Natural killer cell (primary cell): ENCODE measurements at regions not wholly inside any gene's neighbourhood (a gene's known extent, or its start where the extent isn't known, plus 50 kb on each side); places are given as distances from the start of the nearest gene placed in this dataset.
"Not testable (repeated sequence)": the region's sequence is repeated elsewhere in the genome, so short reads cannot be mapped to it uniquely, and the experiment has no call there.

Source experiments
- ATAC-seq, 3 donors: fragments of 150-1000 bp in 2 of 3; fragments of 200-7000 bp in 1 of 3; cut with Tn5 transposase; 1 replicate in 1 of 3; 2 replicates in 2 of 3; pipeline ENCODE4 v1.10.0; 2021; ENCODE audit warnings: mild to moderate bottlenecking in 2 of 3, moderate library complexity in 2 of 3
- DNase-seq, 2 donors: peaks; one replicate each; pipeline versions ENCODE4 v3.0.0 to v3.0.0-alpha.2; 2013 to 2021; ENCODE audit warnings: mixed read lengths in 1 of 2
- H3K27ac ChIP-seq: one replicate; pipeline ENCODE4 v1.5.1; 2013; ENCODE audit warnings: mild to moderate bottlenecking, low read length
- H3K27me3 ChIP-seq: one replicate; pipeline ENCODE4 v1.6.1; 2013; ENCODE audit warnings: low read length; ENCODE audit not compliant: control insufficient read depth, insufficient read depth
- H3K36me3 ChIP-seq: one replicate; pipeline ENCODE4 v1.6.1; 2013; ENCODE audit warnings: low read length; ENCODE audit not compliant: control insufficient read depth, insufficient read depth
- H3K4me1 ChIP-seq: one replicate; pipeline ENCODE4 v1.6.1; 2013; ENCODE audit warnings: low read length; ENCODE audit not compliant: control insufficient read depth, insufficient read depth
- H3K4me3 ChIP-seq: one replicate; pipeline ENCODE4 v1.5.1; 2013; ENCODE audit warnings: low read length
- H3K9me3 ChIP-seq: one replicate; pipeline ENCODE4 v1.6.1; 2013; ENCODE audit warnings: low read length; ENCODE audit not compliant: control insufficient read depth, insufficient read depth
- H3K27ac Mint-ChIP-seq, 2 donors: one replicate each; pipeline ENCODE4 v1.8.0; 2022; ENCODE audit warnings: mild to moderate bottlenecking in 2 of 2, mixed read lengths in 2 of 2, moderate library complexity in 1 of 2
- H3K27me3 Mint-ChIP-seq, 2 donors: one replicate each; pipeline ENCODE4 v1.8.0; 2022; ENCODE audit warnings: low read depth in 2 of 2, mixed read lengths in 2 of 2
- H3K36me3 Mint-ChIP-seq: one replicate; pipeline ENCODE4 v1.8.0; 2022; ENCODE audit warnings: mixed read lengths
- H3K4me1 Mint-ChIP-seq, 2 donors: one replicate each; pipeline ENCODE4 v1.8.0; 2022; ENCODE audit warnings: mixed read lengths in 2 of 2
- H3K4me3 Mint-ChIP-seq: one replicate; pipeline ENCODE4 v1.8.0; 2022; ENCODE audit warnings: mild to moderate bottlenecking, moderate library complexity, mixed read lengths
- H3K9me3 Mint-ChIP-seq, 2 donors: one replicate each; pipeline ENCODE4 v1.8.0; 2022; ENCODE audit warnings: mixed read lengths in 2 of 2
- WGBS: methylation state at CpG from one replicate; pipeline ENCODE4 v1.1.7; 2013; ENCODE audit warnings: missing lambda C conversion rate; ENCODE audit not compliant: insufficient coverage; 5-methylcytosine and 5-hydroxymethylcytosine counted together
- intact Hi-C: fragments of 100-400 bp; cut with micrococcal nuclease; formaldehyde crosslinking; loops from one replicate; pipeline ENCODE4 v1.14.2; 2022
- TF ChIP-seq, protein P1 (sequence below): fragments of 200-600 bp; IDR thresholded peaks from one replicate; pipeline ENCODE4 v1.8.0; 2022; ENCODE audit warnings: antibody characterized with exemption

DNA sequence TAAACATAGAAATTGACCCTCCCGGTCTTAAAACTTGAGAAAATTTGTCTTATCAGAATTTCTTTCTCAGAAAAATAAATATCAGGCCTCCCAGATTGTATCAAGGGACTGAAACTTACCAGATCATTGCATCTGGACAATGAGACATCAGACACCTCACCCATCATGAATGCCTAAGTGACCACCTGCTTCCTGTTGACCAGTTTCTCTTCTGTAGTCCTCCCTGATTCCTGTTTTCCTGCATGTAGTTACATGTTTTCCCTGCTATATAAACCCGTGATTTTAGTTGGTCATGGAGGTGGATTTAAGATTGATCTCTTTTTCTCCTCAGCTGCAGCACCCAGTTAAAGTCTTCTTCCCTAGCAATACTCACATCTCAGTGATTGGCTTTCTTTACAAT, 548.1 kb downstream of the PPP4R3C start:
- H3K4me1 Mint-ChIP-seq: no peaks in the 10 kb centered on the region
- no peak for DNase-seq
- peaks cover 0 to 2% of the 10 kb centered on the region in 2 donors for H3K9me3 Mint-ChIP-seq
- H3K4me3 Mint-ChIP-seq: no peak overlapping the region
- no peak overlapping the region for H3K4me3 ChIP-seq
- no peaks in the 10 kb centered on the region for H3K4me1 ChIP-seq
- no peaks in the 10 kb centered on the region for H3K27me3 Mint-ChIP-seq
- WGBS: no CpG with 5 or more reads among the region's 2 CpGs
- TF ChIP-seq, protein P1, sequence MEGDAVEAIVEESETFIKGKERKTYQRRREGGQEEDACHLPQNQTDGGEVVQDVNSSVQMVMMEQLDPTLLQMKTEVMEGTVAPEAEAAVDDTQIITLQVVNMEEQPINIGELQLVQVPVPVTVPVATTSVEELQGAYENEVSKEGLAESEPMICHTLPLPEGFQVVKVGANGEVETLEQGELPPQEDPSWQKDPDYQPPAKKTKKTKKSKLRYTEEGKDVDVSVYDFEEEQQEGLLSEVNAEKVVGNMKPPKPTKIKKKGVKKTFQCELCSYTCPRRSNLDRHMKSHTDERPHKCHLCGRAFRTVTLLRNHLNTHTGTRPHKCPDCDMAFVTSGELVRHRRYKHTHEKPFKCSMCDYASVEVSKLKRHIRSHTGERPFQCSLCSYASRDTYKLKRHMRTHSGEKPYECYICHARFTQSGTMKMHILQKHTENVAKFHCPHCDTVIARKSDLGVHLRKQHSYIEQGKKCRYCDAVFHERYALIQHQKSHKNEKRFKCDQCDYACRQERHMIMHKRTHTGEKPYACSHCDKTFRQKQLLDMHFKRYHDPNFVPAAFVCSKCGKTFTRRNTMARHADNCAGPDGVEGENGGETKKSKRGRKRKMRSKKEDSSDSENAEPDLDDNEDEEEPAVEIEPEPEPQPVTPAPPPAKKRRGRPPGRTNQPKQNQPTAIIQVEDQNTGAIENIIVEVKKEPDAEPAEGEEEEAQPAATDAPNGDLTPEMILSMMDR: no peak
- H3K27me3 ChIP-seq: no peaks in the 10 kb centered on the region
- no peak overlapping the region for H3K27ac Mint-ChIP-seq
- no peak for ATAC-seq
- H3K27ac ChIP-seq: no peak overlapping the region
- no peaks in the 10 kb centered on the region for H3K36me3 ChIP-seq
- intact Hi-C loops: no loop called here
- no peaks in the 10 kb centered on the region for H3K9me3 ChIP-seq
- H3K36me3 Mint-ChIP-seq: no peaks in the 10 kb centered on the region

DNA sequence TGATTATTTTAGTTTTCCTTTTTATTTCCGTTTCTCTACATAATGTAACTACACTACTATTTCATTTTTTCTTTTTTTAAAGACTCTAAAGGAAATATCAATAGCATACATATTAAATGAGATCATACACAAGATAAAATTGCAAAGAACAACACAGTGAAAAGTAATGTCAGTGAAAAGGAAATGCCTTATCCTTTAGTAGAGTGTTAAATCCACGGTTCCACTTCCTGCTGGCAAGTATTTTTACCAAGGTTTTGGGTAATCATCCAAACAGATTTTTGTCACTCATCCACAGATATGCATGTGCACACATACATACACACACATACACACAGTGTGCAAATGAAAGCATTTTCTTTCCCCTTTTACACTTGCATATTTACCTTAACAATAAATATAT, 548.9 kb downstream of the PPP4R3C start:
- H3K27me3 Mint-ChIP-seq: no peaks in the 10 kb centered on the region
- no peak overlapping the region for H3K27ac Mint-ChIP-seq
- H3K9me3 Mint-ChIP-seq: peaks cover 3 to 5% of the 10 kb centered on the region in 2 donors
- Histone ChIP-seq H3K36me3 (no peaks in the 10 kb centered on the region), H3K27ac (no peak overlapping the region), H3K9me3 (no peaks in the 10 kb centered on the region), H3K27me3 (no peaks in the 10 kb centered on the region), H3K4me1 (no peaks in the 10 kb centered on the region), H3K4me3 (no peak overlapping the region)
- TF ChIP-seq, protein P1: no peak
- ATAC-seq (no peak), DNase-seq (no peak)
- no peaks in the 10 kb centered on the region for H3K4me1 Mint-ChIP-seq
- no peak overlapping the region for H3K4me3 Mint-ChIP-seq
- WGBS: 0% methylated on average over 1 of the region's 2 CpGs
- no peaks in the 10 kb centered on the region for H3K36me3 Mint-ChIP-seq
- intact Hi-C loops: no loop called here

GRCh38 chrX:26911785-26912184, 551.4 kb downstream of the PPP4R3C start:
- intact Hi-C loops, H3K9me3 Mint-ChIP-seq, H3K9me3 ChIP-seq, DNase-seq, H3K4me1 ChIP-seq, H3K36me3 Mint-ChIP-seq, H3K4me3 ChIP-seq, H3K4me1 Mint-ChIP-seq, H3K27me3 ChIP-seq, H3K4me3 Mint-ChIP-seq, H3K27ac ChIP-seq, H3K27me3 Mint-ChIP-seq, ATAC-seq, H3K27ac Mint-ChIP-seq, H3K36me3 ChIP-seq: not testable (repeated sequence)
- WGBS: 82% methylated on average over 3 of the region's 3 CpGs

- Histone ChIP-seq H3K36me3 (no peaks in the 10 kb centered on the region), H3K9me3 (no peaks in the 10 kb centered on the region), H3K27ac (no peak overlapping the region), H3K27me3 (no peaks in the 10 kb centered on the region), H3K4me1 (no peaks in the 10 kb centered on the region), H3K4me3 (no peak overlapping the region)
- intact Hi-C loops: no loop called here
- Mint-ChIP-seq H3K27me3 (no peaks in the 10 kb centered on the region), H3K4me1 (no peaks in the 10 kb centered on the region), H3K36me3 (no peaks in the 10 kb centered on the region), H3K4me3 (no peak overlapping the region), H3K9me3 (peaks cover 3 to 8% of the 10 kb centered on the region in 2 donors), H3K27ac (no peak overlapping the region)
- TF ChIP-seq, protein P1: no peak
- no peak for ATAC-seq
- no CpG with 5 or more reads among the region's 2 CpGs for WGBS
- DNase-seq: no peak
These were observed 553.4 kb downstream of the PPP4R3C start for GRCh38 chrX:26909728-26910127.
